ENCODE measurements at regions not wholly inside any gene's neighbourhood (a gene's known extent, or its start where the extent isn't known, plus 50 kb on each side); places are given as distances from the start of the nearest gene placed in this dataset.

DNA sequence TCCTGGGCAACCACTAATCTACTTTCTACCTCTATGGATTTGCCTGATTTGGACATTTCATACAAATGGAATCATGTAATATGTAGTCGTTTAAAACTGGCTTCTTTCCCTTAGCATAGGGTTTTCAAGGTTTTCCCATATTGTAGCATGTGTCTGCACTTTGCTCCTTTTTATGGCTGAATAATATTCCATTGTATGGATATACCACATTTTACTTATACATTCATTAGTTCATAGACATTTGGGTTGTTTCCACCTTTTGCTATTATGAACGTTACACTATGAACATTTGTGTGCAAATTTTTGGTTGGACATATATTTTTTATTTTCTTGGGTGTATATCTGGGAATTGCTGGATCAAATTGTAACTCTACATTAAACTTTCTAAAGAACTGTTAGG lies 600.4 kb upstream of the NOX3 start:
- no peak for DNase-seq (ENCODE audit: low spot score in 2 of 2)
- Histone ChIP-seq H3K27ac (no peak overlapping the region), H3K4me3 (no peak overlapping the region), H3K9me3 (no peaks in the 10 kb centered on the region), H3K36me3 (no peaks in the 10 kb centered on the region), H3K4me1 (peaks cover 0 to 9% of the 10 kb centered on the region in 2 donors), H3K27me3 (no peaks in the 10 kb centered on the region)
- TF ChIP-seq CTCF (IDR thresholded peaks at IDR 0.05): no peak
- intact Hi-C loops (cut with DNase I): no loop called here

DNA sequence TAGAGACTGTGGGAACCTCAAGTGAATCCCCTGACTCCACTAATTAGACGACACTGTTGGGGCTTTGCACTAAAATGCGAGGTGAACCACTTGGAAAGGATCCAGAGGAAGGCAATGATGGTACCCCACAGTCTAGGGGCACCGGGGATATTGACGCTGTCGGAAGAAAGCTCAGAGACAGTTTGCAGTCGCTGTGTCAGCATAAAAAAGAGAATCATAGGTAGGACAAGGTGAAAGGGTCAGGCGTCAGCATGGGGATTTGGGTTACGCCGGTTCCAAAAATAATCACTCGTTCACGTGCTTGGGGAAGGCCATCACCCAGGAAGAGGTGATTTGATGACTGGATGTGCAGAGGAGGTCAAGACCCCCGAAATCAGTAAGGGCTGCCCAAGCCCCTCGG lies 598.0 kb upstream of the NOX3 start:
- intact Hi-C loops (cut with DNase I): no loop called here

GRCh38 chr6:156046841-156047449 lies 591.3 kb upstream of the NOX3 start:
- Histone ChIP-seq H3K27me3 (no peaks in the 10 kb centered on the region), H3K4me3 (no peak overlapping the region), H3K27ac (no peak overlapping the region), H3K9me3 (no peaks in the 10 kb centered on the region), H3K36me3 (no peaks in the 10 kb centered on the region), H3K4me1 (peaks cover 0 to 9% of the 10 kb centered on the region in 2 donors)
- DNase-seq (ENCODE audit: low spot score in 2 of 2): no peak
- intact Hi-C loops (cut with DNase I): no loop called here
- no peak for TF ChIP-seq CTCF (IDR thresholded peaks at IDR 0.05)

More for the DNA sequence above, 598.0 kb upstream of the NOX3 start:
- Histone ChIP-seq H3K4me1 (peaks cover 0 to 9% of the 10 kb centered on the region in 2 donors), H3K27ac (no peak overlapping the region), H3K4me3 (no peak overlapping the region), H3K36me3 (no peaks in the 10 kb centered on the region), H3K9me3 (no peaks in the 10 kb centered on the region), H3K27me3 (no peaks in the 10 kb centered on the region)
- TF ChIP-seq CTCF (IDR thresholded peaks at IDR 0.05): no peak
- no peak for DNase-seq (ENCODE audit: low spot score in 2 of 2)

DNA sequence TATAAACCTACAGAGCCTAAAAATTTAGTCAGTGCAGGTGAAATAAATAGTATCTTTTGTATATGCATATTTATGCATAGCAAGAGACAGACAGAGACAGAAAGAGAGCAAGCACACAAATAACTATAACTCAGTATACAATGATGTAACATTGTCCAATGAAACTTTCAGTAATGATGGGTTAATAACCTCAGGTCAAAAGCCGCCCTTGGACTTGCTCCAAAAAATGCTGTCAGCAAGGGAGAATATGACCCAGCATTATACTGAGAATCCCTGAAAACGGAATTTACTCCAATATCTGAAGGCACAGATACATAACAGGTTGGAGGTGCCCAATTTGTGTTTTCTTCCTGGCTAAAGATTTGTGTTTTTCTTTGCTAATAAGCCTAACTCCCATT lies 590.6 kb upstream of the NOX3 start:
- intact Hi-C loops (cut with DNase I): no loop called here
- Histone ChIP-seq H3K27me3 (no peaks in the 10 kb centered on the region), H3K4me1 (peaks cover 0 to 9% of the 10 kb centered on the region in 2 donors), H3K4me3 (no peak overlapping the region), H3K9me3 (no peaks in the 10 kb centered on the region), H3K36me3 (no peaks in the 10 kb centered on the region), H3K27ac (no peak overlapping the region)
- no peak for TF ChIP-seq CTCF (IDR thresholded peaks at IDR 0.05)
- DNase-seq (ENCODE audit: low spot score in 2 of 2): no peak

DNA sequence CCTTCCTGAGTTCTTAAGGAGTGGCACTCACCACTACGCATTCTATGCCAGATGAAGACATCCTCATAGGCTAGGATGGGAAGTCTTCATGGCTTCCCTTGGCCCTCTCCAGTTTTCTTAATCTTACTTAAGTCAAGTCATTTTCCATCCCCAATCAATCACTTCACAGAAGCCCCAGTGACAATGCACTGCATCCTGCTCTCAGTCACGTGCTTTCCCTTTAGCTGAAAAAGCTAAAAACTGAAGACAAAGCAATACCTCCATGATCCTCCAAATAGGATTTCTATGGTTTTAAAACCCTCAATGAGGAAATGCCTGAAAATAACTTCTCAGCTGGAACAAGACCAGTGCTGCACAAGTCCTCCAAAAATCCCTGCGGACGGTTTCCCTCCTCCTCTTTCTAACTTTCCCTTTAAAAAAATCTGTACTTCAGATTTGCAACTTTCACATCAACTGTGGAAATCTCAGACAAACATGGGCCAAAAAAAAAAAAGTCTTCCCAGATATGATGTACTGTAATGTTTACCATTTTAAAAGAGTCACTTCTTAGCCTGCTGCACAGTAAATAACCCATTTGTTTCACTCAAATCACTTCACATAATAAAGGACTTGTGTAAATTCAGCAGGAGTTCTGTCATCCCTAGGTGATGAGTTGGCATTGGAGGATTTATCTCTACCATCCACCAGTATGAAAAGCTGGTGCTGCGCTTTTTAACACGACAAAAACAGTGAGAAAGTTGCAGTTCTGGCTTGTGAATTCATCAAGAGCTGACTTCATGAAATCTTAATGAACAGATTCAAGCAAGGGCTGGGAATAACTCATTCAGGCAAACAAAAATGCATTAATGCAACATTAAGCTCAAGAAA lies 590.0 kb upstream of the NOX3 start:
- Histone ChIP-seq H3K27me3 (no peaks in the 10 kb centered on the region), H3K4me3 (no peak overlapping the region), H3K9me3 (no peaks in the 10 kb centered on the region), H3K27ac (no peak overlapping the region), H3K36me3 (no peaks in the 10 kb centered on the region), H3K4me1 (peaks cover 0 to 9% of the 10 kb centered on the region in 2 donors)
- no peak for DNase-seq (ENCODE audit: low spot score in 2 of 2)
- intact Hi-C loops (cut with DNase I): no loop called here
- TF ChIP-seq CTCF (IDR thresholded peaks at IDR 0.05): no peak

Data from ascending aorta (tissue), 2 donors.